CD14-positive monocyte (primary cell): ENCODE measurements at regions not wholly inside any gene's neighbourhood (a gene's known extent, or its start where the extent isn't known, plus 50 kb on each side); places are given as distances from the start of the nearest gene placed in this dataset.

Experiments used
- DNase-seq, 3 donors: peaks; one replicate each; pipeline ENCODE4 v3.0.0-alpha.2; 2011 to 2022
- H2AFZ ChIP-seq: 2 replicates; pipeline ENCODE4 v1.6.0; 2012; ENCODE audit warnings: mild to moderate bottlenecking, low read depth, low read length, inconsistent platforms; ENCODE audit not compliant: insufficient read depth, poor library complexity, severe bottlenecking
- H3K27ac ChIP-seq, 2 donors: 1 replicate in 1 of 2; 2 replicates in 1 of 2; pipeline ENCODE4 v1.5.1; 2012 to 2013; ENCODE audit warnings: low read length in 2 of 2, control low read depth in 1 of 2, inconsistent platforms in 1 of 2, low read depth in 1 of 2, mild to moderate bottlenecking in 1 of 2
- H3K27me3 ChIP-seq, 2 donors: one replicate each; pipeline versions ENCODE4 v1.6.0 to v1.6.1; 2011 to 2013; ENCODE audit warnings: low read length in 2 of 2; ENCODE audit not compliant: control insufficient read depth in 2 of 2, insufficient read depth in 2 of 2
- H3K36me3 ChIP-seq, 2 donors: replicated peaks in 1 of 2; 1 replicate in 1 of 2; 2 replicates in 1 of 2; pipeline versions ENCODE4 v1.5.1 to v1.6.1; 2012 to 2013; ENCODE audit warnings: low read length in 2 of 2, control low read depth in 1 of 2, inconsistent platforms in 1 of 2, mild to moderate bottlenecking in 1 of 2; ENCODE audit not compliant: insufficient read depth in 2 of 2, control insufficient read depth in 1 of 2
- H3K4me1 ChIP-seq, 2 donors: 1 replicate in 1 of 2; 2 replicates in 1 of 2; pipeline versions ENCODE4 v1.5.1 to v1.6.1; 2012 to 2013; ENCODE audit warnings: low read length in 2 of 2, control low read depth in 1 of 2, inconsistent platforms in 1 of 2, mild to moderate bottlenecking in 1 of 2, moderate library complexity in 1 of 2; ENCODE audit not compliant: insufficient read depth in 2 of 2, control insufficient read depth in 1 of 2
- H3K4me2 ChIP-seq: replicated peaks from 2 replicates; pipeline ENCODE3; 2012; ENCODE audit warnings: low read length, moderate library complexity, mild to moderate bottlenecking; ENCODE audit not compliant: poor library complexity, severe bottlenecking; ENCODE audit errors: extremely low read depth
- H3K4me3 ChIP-seq, 3 experiments: fragments of 200-600 bp in 1 of 3; sonication (generic) in 1 of 3; replicated peaks in 1 of 3; 1 replicate in 2 of 3; 2 replicates in 1 of 3; pipeline ENCODE4 v1.5.1; 2011 to 2013; ENCODE audit warnings: low read length in 3 of 3, mild to moderate bottlenecking in 3 of 3, control low read depth in 2 of 3, low read depth in 2 of 3, inconsistent platforms in 1 of 3, moderate library complexity in 1 of 3
- H3K79me2 ChIP-seq: 2 replicates; pipeline ENCODE4 v1.6.0; 2012; ENCODE audit warnings: mild to moderate bottlenecking, control low read depth, inconsistent platforms, low read length, moderate library complexity; ENCODE audit not compliant: insufficient read depth
- H3K9ac ChIP-seq: 2 replicates; pipeline ENCODE4 v1.6.0; 2017; ENCODE audit warnings: low read length, mild to moderate bottlenecking; ENCODE audit not compliant: insufficient read depth, poor library complexity, severe bottlenecking
- H3K9me3 ChIP-seq, 2 donors: replicated peaks in 1 of 2; 1 replicate in 1 of 2; 2 replicates in 1 of 2; pipeline versions ENCODE4 v1.5.1 to v1.6.1; 2012 to 2013; ENCODE audit warnings: low read length in 2 of 2, control low read depth in 1 of 2; ENCODE audit not compliant: control insufficient read depth in 1 of 2, insufficient read depth in 1 of 2
- H4K20me1 ChIP-seq: 2 replicates; pipeline ENCODE4 v1.6.0; 2012; ENCODE audit warnings: mild to moderate bottlenecking, low read length, control low read depth, moderate library complexity; ENCODE audit not compliant: insufficient read depth
- H3K27ac Mint-ChIP-seq, 7 donors: one replicate each; pipeline ENCODE4 v1.8.0; 2020; ENCODE audit warnings: mild to moderate bottlenecking in 7 of 7, mixed read lengths in 7 of 7, moderate library complexity in 6 of 7, inconsistent platforms in 2 of 7
- H3K27me3 Mint-ChIP-seq, 3 donors: one replicate each; pipeline ENCODE4 v1.8.0; 2021 to 2022; ENCODE audit warnings: low read depth in 3 of 3, mild to moderate bottlenecking in 3 of 3, mixed read lengths in 3 of 3, moderate library complexity in 3 of 3, inconsistent platforms in 1 of 3
- H3K36me3 Mint-ChIP-seq, 2 donors: one replicate each; pipeline ENCODE4 v1.8.0; 2020; ENCODE audit warnings: mixed read lengths in 2 of 2, inconsistent platforms in 1 of 2, mild to moderate bottlenecking in 1 of 2
- H3K4me1 Mint-ChIP-seq: one replicate; pipeline ENCODE4 v1.8.0; 2020; ENCODE audit warnings: mild to moderate bottlenecking, mixed read lengths
- H3K4me3 Mint-ChIP-seq, 2 donors: one replicate each; pipeline ENCODE4 v1.8.0; 2020; ENCODE audit warnings: mild to moderate bottlenecking in 2 of 2, mixed read lengths in 2 of 2, moderate library complexity in 1 of 2
- H3K9me3 Mint-ChIP-seq, 7 donors: one replicate each; pipeline ENCODE4 v1.8.0; 2020 to 2022; ENCODE audit warnings: mixed read lengths in 7 of 7, mild to moderate bottlenecking in 6 of 7, moderate library complexity in 6 of 7, inconsistent platforms in 2 of 7
- WGBS: methylation state at CpG from one replicate; pipeline ENCODE4 v1.1.5; 2013; ENCODE audit warnings: missing lambda C conversion rate; ENCODE audit not compliant: insufficient coverage; 5-methylcytosine and 5-hydroxymethylcytosine counted together
- intact Hi-C, 2 donors: fragments of 100-400 bp; cut with micrococcal nuclease; formaldehyde crosslinking; loops; one replicate each; pipeline versions ENCODE4 v1.15.0 to v1.15.1; 2023
- TF ChIP-seq, protein P1 (sequence below): fragments of 200-600 bp; IDR thresholded peaks from one replicate; pipeline ENCODE4 v1.8.0; 2022; ENCODE audit warnings: antibody characterized with exemption, mild to moderate bottlenecking

DNA sequence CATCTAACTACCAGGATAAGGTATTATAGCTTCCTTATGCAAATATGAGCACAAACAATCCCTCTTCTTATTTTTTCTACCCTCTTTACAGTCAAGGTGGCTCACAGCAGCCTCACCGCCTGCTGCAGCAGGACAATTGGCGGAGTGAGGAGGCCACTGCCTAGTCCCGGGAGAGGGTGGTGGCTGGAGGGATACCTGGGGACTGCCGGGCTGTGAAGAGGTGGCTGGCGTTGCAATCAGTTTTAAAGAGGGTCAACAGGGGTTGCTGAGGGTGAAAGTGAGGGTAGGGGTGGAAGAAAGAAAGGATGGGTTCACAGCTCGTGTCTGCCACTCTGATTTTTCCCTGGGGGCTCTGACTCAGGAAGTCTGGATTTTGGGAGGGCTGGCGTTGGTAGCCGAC, 105.1 kb upstream of the SLC6A6 start:
- H3K79me2 ChIP-seq: no peaks in the 10 kb centered on the region
- intact Hi-C loops: no loop called here
- H3K9ac ChIP-seq: no peak overlapping the region
- Mint-ChIP-seq H3K4me3 (peak overlapping the region in 1 of 2 donors; percentile 51), H3K4me1 (peaks cover 6% of the 10 kb centered on the region), H3K36me3 (no peaks in the 10 kb centered on the region), H3K27ac (no peak overlapping the region), H3K27me3 (peaks cover 2 to 27% (median 23%) of the 10 kb centered on the region in 3 donors), H3K9me3 (peaks cover 0 to 6% (median 2%) of the 10 kb centered on the region in 7 donors)
- no peak for DNase-seq
- WGBS: 88% methylated on average over 5 of the region's 8 CpGs
- peaks cover 0 to 3% of the 10 kb centered on the region in 2 donors for H3K4me1 ChIP-seq
- no peaks in the 10 kb centered on the region for H3K36me3 ChIP-seq
- H3K27me3 ChIP-seq: peaks cover 4 to 20% of the 10 kb centered on the region in 2 donors
- TF ChIP-seq, protein P1, sequence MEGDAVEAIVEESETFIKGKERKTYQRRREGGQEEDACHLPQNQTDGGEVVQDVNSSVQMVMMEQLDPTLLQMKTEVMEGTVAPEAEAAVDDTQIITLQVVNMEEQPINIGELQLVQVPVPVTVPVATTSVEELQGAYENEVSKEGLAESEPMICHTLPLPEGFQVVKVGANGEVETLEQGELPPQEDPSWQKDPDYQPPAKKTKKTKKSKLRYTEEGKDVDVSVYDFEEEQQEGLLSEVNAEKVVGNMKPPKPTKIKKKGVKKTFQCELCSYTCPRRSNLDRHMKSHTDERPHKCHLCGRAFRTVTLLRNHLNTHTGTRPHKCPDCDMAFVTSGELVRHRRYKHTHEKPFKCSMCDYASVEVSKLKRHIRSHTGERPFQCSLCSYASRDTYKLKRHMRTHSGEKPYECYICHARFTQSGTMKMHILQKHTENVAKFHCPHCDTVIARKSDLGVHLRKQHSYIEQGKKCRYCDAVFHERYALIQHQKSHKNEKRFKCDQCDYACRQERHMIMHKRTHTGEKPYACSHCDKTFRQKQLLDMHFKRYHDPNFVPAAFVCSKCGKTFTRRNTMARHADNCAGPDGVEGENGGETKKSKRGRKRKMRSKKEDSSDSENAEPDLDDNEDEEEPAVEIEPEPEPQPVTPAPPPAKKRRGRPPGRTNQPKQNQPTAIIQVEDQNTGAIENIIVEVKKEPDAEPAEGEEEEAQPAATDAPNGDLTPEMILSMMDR: no peak
- no peaks in the 10 kb centered on the region for H4K20me1 ChIP-seq
- H3K27ac ChIP-seq: no peak overlapping the region
- H3K4me2 ChIP-seq: no peak overlapping the region
- H3K9me3 ChIP-seq: no peaks in the 10 kb centered on the region
- H3K4me3 ChIP-seq: no peak overlapping the region
- H2AFZ ChIP-seq: no peak overlapping the region

DNA sequence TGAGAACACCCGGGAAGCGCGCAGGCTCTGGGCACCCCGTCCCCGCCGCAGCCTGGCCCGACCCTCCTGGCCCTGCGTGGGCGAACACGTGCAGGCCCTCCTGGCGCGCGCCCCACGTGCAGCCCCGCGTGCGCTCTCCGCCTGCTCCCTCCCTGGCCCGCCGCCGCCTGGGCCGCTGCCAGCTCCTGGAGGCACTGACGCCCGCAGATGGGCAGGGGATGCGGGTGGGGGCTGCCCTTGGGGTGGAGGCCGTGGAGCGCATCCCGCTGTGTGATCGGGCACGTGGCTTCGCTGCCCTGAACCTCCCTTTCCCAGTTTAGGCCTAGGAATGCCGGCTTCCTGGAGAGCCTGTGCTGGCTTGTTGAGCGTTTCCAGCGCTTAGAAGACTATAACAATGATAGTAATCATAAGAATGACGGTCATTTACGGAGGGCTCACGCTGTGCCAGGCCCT, 104.6 kb upstream of the SLC6A6 start:
- H3K4me1 ChIP-seq: peaks cover 0 to 3% of the 10 kb centered on the region in 2 donors
- no peak overlapping the region for H2AFZ ChIP-seq
- Mint-ChIP-seq H3K4me3 (no peak overlapping the region), H3K4me1 (peaks cover 6% of the 10 kb centered on the region), H3K27me3 (peaks cover 3 to 29% (median 23%) of the 10 kb centered on the region in 3 donors), H3K27ac (no peak overlapping the region), H3K9me3 (peaks cover 0 to 6% (median 2%) of the 10 kb centered on the region in 7 donors), H3K36me3 (no peaks in the 10 kb centered on the region)
- no peaks in the 10 kb centered on the region for H3K9me3 ChIP-seq
- no peaks in the 10 kb centered on the region for H4K20me1 ChIP-seq
- TF ChIP-seq, protein P1: no peak
- WGBS: 60% methylated on average over 34 of the region's 37 CpGs
- H3K36me3 ChIP-seq: no peaks in the 10 kb centered on the region
- no peaks in the 10 kb centered on the region for H3K79me2 ChIP-seq
- no peak overlapping the region for H3K27ac ChIP-seq
- no peak overlapping the region for H3K9ac ChIP-seq
- intact Hi-C loops: no loop called here
- no peak for DNase-seq
- H3K4me2 ChIP-seq: no peak overlapping the region
- H3K4me3 ChIP-seq: no peak overlapping the region
- peaks cover 4 to 20% of the 10 kb centered on the region in 2 donors for H3K27me3 ChIP-seq
